ENCODE measurements at regions not wholly inside any gene's neighbourhood (a gene's known extent, or its start where the extent isn't known, plus 50 kb on each side); places are given as distances from the start of the nearest gene placed in this dataset.

DNA sequence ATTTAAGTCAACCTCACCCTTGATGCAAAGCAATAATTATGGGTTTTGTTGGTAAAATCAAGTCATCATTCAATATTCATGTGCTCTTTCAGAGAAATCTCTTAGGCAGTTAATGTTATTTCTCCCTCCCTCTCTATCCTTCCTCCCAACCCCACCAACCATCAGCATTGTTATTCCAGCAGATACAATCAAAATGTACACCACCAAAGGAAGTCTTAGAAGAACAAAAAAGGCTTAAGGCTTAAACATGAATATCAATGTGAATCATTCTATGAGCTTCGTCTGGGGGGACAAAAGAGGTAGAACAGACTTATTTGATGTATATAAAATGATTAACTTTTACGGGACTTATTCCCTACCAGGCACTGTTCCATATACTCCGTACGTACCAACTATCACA is 404.4 kb downstream of the ARHGEF28 start:
- Histone ChIP-seq H3K56ac (replicated peaks; ENCODE audit: insufficient read length, low read depth, low read length) (no peak overlapping the region), H3K14ac (ENCODE audit: insufficient read length) (no peak overlapping the region), H4K91ac (replicated peaks; ENCODE audit: insufficient read length, low read length) (no peak overlapping the region), H3K23ac (ENCODE audit: insufficient read length) (no peak overlapping the region), H3K4me1 (replicated peaks in 1 of 4; ENCODE audit: control insufficient read depth in 3 of 4, insufficient read depth in 4 of 4, low read length in 3 of 4) (no peaks in the 10 kb centered on the region), H2AFZ (ENCODE audit: low read length) (no peak overlapping the region), H3K79me1 (ENCODE audit: low read depth, low read length) (no peaks in the 10 kb centered on the region), H3K9ac (replicated peaks in 1 of 4; ENCODE audit: extremely low read depth in 1 of 4, low read depth in 3 of 4, low read length in 3 of 4) (no peak overlapping the region), H4K5ac (ENCODE audit: insufficient read length, low read depth, low read length) (no peak overlapping the region), H3K4me2 (ENCODE audit: insufficient read depth in 1 of 2, low read depth in 2 of 2, low read length in 2 of 2) (no peak overlapping the region), H2BK120ac (replicated peaks; ENCODE audit: low read depth, low read length) (no peak overlapping the region), H3K4ac (replicated peaks; ENCODE audit: insufficient read length, low read depth, low read length) (no peak overlapping the region), H3K79me2 (ENCODE audit: control insufficient read depth in 1 of 2, insufficient read depth in 2 of 2, low read length in 2 of 2) (no peaks in the 10 kb centered on the region), H3K23me2 (ENCODE audit: low read depth, low read length) (no peaks in the 10 kb centered on the region), H3K18ac (ENCODE audit: extremely low read depth, low read length) (no peak overlapping the region), H4K8ac (ENCODE audit: extremely low read depth, insufficient read depth, low read length) (no peak overlapping the region), H2BK15ac (ENCODE audit: low read length) (no peak overlapping the region), H2BK20ac (ENCODE audit: low read length) (no peak overlapping the region), H3K4me3 (ENCODE audit: extremely low read depth in 1 of 4, insufficient read depth in 2 of 4, low read depth in 3 of 4, low read length in 4 of 4) (no peak overlapping the region), H2BK12ac (ENCODE audit: low read depth, low read length) (no peak overlapping the region), H2AK5ac (ENCODE audit: low read depth, low read length) (no peak overlapping the region), H3K27ac (ENCODE audit: low read depth, low read length) (no peak overlapping the region), H4K20me1 (replicated peaks in 1 of 2; ENCODE audit: control insufficient read depth in 1 of 2, insufficient read depth in 2 of 2, low read length in 2 of 2) (no peaks in the 10 kb centered on the region), H3K36me3 (ENCODE audit: control insufficient read depth in 2 of 4, insufficient read depth in 4 of 4, low read length in 3 of 4) (no peaks in the 10 kb centered on the region), H3K9me3 (ENCODE audit: insufficient read depth in 2 of 2, low read depth in 1 of 2, low read length in 1 of 2) (no peaks in the 10 kb centered on the region), H3K27me3 (replicated peaks in 1 of 4; ENCODE audit: control insufficient read depth in 3 of 4, extremely low read depth in 1 of 4, insufficient read depth in 3 of 4, low read length in 3 of 4) (no peaks in the 10 kb centered on the region), H2BK5ac (ENCODE audit: low read depth, low read length) (no peak overlapping the region)
- no peak for DNase-seq (ENCODE audit: low read depth in 1 of 2, low spot score in 2 of 2)
- POLR2A ChIA-PET (ENCODE audit: partially characterized antibody), result no interaction called here
- WGBS, 2 experiments (ENCODE audit: extremely low coverage in 1 of 2, insufficient coverage in 1 of 2, insufficient read length in 1 of 2, insufficient replicate concordance in 2 of 2, low coverage in 1 of 2, low lambda C conversion rate in 2 of 2, missing lambda C conversion rate in 1 of 2), result 87% methylated on average over 4 of the region's 4 CpGs; no CpG with 5 or more reads in 1 of the 2 experiments
- FAIRE-seq, result no peak
- CTCF ChIA-PET (ENCODE audit: partially characterized antibody), result interaction anchor here (0.6 to 0.9 kb wide), 2 partner anchors 83 to 85 kb away, joined by 4 read pairs; no protein-coding TSS in a partner anchor
- TF ChIP-seq, protein P1, sequence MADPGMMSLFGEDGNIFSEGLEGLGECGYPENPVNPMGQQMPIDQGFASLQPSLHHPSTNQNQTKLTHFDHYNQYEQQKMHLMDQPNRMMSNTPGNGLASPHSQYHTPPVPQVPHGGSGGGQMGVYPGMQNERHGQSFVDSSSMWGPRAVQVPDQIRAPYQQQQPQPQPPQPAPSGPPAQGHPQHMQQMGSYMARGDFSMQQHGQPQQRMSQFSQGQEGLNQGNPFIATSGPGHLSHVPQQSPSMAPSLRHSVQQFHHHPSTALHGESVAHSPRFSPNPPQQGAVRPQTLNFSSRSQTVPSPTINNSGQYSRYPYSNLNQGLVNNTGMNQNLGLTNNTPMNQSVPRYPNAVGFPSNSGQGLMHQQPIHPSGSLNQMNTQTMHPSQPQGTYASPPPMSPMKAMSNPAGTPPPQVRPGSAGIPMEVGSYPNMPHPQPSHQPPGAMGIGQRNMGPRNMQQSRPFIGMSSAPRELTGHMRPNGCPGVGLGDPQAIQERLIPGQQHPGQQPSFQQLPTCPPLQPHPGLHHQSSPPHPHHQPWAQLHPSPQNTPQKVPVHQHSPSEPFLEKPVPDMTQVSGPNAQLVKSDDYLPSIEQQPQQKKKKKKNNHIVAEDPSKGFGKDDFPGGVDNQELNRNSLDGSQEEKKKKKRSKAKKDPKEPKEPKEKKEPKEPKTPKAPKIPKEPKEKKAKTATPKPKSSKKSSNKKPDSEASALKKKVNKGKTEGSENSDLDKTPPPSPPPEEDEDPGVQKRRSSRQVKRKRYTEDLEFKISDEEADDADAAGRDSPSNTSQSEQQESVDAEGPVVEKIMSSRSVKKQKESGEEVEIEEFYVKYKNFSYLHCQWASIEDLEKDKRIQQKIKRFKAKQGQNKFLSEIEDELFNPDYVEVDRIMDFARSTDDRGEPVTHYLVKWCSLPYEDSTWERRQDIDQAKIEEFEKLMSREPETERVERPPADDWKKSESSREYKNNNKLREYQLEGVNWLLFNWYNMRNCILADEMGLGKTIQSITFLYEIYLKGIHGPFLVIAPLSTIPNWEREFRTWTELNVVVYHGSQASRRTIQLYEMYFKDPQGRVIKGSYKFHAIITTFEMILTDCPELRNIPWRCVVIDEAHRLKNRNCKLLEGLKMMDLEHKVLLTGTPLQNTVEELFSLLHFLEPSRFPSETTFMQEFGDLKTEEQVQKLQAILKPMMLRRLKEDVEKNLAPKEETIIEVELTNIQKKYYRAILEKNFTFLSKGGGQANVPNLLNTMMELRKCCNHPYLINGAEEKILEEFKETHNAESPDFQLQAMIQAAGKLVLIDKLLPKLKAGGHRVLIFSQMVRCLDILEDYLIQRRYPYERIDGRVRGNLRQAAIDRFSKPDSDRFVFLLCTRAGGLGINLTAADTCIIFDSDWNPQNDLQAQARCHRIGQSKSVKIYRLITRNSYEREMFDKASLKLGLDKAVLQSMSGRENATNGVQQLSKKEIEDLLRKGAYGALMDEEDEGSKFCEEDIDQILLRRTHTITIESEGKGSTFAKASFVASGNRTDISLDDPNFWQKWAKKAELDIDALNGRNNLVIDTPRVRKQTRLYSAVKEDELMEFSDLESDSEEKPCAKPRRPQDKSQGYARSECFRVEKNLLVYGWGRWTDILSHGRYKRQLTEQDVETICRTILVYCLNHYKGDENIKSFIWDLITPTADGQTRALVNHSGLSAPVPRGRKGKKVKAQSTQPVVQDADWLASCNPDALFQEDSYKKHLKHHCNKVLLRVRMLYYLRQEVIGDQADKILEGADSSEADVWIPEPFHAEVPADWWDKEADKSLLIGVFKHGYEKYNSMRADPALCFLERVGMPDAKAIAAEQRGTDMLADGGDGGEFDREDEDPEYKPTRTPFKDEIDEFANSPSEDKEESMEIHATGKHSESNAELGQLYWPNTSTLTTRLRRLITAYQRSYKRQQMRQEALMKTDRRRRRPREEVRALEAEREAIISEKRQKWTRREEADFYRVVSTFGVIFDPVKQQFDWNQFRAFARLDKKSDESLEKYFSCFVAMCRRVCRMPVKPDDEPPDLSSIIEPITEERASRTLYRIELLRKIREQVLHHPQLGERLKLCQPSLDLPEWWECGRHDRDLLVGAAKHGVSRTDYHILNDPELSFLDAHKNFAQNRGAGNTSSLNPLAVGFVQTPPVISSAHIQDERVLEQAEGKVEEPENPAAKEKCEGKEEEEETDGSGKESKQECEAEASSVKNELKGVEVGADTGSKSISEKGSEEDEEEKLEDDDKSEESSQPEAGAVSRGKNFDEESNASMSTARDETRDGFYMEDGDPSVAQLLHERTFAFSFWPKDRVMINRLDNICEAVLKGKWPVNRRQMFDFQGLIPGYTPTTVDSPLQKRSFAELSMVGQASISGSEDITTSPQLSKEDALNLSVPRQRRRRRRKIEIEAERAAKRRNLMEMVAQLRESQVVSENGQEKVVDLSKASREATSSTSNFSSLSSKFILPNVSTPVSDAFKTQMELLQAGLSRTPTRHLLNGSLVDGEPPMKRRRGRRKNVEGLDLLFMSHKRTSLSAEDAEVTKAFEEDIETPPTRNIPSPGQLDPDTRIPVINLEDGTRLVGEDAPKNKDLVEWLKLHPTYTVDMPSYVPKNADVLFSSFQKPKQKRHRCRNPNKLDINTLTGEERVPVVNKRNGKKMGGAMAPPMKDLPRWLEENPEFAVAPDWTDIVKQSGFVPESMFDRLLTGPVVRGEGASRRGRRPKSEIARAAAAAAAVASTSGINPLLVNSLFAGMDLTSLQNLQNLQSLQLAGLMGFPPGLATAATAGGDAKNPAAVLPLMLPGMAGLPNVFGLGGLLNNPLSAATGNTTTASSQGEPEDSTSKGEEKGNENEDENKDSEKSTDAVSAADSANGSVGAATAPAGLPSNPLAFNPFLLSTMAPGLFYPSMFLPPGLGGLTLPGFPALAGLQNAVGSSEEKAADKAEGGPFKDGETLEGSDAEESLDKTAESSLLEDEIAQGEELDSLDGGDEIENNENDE (IDR thresholded peaks at IDR 0.05; ENCODE audit: insufficient replicate concordance, low read length), result no peak
